ENCODE measurements at regions not wholly inside any gene's neighbourhood (a gene's known extent, or its start where the extent isn't known, plus 50 kb on each side); places are given as distances from the start of the nearest gene placed in this dataset.

DNA sequence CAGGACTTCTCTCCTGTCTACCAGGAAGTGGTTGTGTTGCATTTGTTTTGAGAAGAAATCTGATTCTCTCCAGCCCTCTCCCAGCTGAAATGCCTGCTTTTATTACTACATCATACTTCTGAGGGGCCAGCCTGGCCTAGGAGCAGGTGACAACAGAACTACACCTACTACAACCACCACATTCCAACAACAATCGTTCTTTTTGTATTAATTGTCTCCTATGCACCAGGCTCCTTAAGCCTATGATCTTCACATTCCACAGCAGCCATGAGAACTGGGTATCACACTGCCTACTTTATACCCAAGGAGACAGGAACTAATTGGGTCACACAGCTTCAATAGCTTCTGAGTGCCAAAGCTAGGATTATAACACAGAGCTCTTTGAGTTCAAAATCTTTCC lies 167.7 kb downstream of the TDRD15 start:
- Histone ChIP-seq H3K4me2 (ENCODE audit: low read depth, low read length, poor library complexity, severe bottlenecking) (no peak overlapping the region), H3K9me3 (ENCODE audit: low read length) (no peaks in the 10 kb centered on the region), H4K20me1 (ENCODE audit: insufficient read depth, low read depth, low read length) (no peaks in the 10 kb centered on the region), H3K27me3 (ENCODE audit: low read length) (no peaks in the 10 kb centered on the region), H2AFZ (ENCODE audit: low read length) (no peak overlapping the region), H3K9ac (ENCODE audit: low read length) (no peak overlapping the region), H3K36me3 (ENCODE audit: insufficient read depth, low read length) (no peaks in the 10 kb centered on the region), H3K79me2 (ENCODE audit: low read length) (no peaks in the 10 kb centered on the region), H3K4me3 (ENCODE audit: low read length) (no peak overlapping the region), H3K4me1 (ENCODE audit: low read length) (no peaks in the 10 kb centered on the region), H3K27ac (ENCODE audit: low read length) (no peak overlapping the region), H3K9me2 (replicated peaks; ENCODE audit: insufficient read depth, low read length) (no peaks in the 10 kb centered on the region)
- no peak for DNase-seq

DNA sequence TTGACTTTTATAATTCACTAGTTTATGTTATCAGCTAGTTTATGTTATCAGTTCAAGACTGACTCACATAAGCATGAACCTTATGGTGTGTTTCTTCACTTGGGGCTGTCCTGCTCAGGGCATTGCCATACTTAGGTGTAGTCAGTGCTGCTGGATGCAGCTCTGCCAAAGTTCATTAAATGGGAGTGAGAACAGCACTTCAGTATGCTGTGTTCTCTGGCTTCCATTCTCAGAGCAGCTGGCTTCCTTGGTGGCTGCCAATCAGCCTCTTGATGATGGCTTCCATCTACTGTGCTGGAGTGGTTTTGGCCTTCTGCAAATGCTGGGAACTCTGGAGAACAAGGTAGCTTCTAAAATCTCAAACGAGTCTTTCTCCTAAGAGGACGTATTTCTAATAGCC lies 170.7 kb downstream of the TDRD15 start:
- no peak overlapping the region for H3K9ac ChIP-seq (ENCODE audit: low read length)
- H3K4me2 ChIP-seq (ENCODE audit: low read depth, low read length, poor library complexity, severe bottlenecking): no peak overlapping the region
- H3K4me1 ChIP-seq (ENCODE audit: low read length): no peaks in the 10 kb centered on the region
- H3K79me2 ChIP-seq (ENCODE audit: low read length): no peaks in the 10 kb centered on the region
- H3K36me3 ChIP-seq (ENCODE audit: insufficient read depth, low read length): no peaks in the 10 kb centered on the region
- H2AFZ ChIP-seq (ENCODE audit: low read length): no peak overlapping the region
- H3K4me3 ChIP-seq (ENCODE audit: low read length): no peak overlapping the region
- no peaks in the 10 kb centered on the region for H4K20me1 ChIP-seq (ENCODE audit: insufficient read depth, low read depth, low read length)
- DNase-seq: no peak
- no peaks in the 10 kb centered on the region for H3K27me3 ChIP-seq (ENCODE audit: low read length)
- H3K9me3 ChIP-seq (ENCODE audit: low read length): no peaks in the 10 kb centered on the region
- no peak overlapping the region for H3K27ac ChIP-seq (ENCODE audit: low read length)
- H3K9me2 ChIP-seq (replicated peaks; ENCODE audit: insufficient read depth, low read length): no peaks in the 10 kb centered on the region

DNA sequence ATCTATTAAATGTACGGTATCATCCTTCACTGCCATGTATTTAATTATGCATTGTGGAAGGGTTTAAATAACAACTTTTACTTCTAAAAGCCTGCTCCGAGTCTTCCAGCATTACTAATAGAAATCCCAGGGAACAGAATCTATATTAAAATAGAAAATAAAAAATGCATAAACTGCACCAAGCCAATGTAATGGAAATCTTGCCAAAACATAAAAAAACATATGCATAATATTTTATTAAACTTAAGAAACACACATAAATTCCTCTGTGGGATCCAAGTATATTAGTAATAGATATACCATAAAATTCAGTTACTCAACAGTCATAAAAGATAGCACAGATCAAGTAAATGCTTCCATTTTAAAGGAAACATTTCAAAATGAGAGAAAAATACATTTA lies 175.6 kb downstream of the TDRD15 start:
- Histone ChIP-seq H2AFZ (ENCODE audit: low read length) (no peak overlapping the region), H3K9me2 (replicated peaks; ENCODE audit: insufficient read depth, low read length) (no peaks in the 10 kb centered on the region), H3K4me1 (ENCODE audit: low read length) (no peaks in the 10 kb centered on the region), H3K27me3 (ENCODE audit: low read length) (peaks cover 2% of the 10 kb centered on the region; the same call in 1 of the 2 replicates), H3K4me2 (ENCODE audit: low read depth, low read length, poor library complexity, severe bottlenecking) (no peak overlapping the region), H3K79me2 (ENCODE audit: low read length) (no peaks in the 10 kb centered on the region), H3K9ac (ENCODE audit: low read length) (no peak overlapping the region), H3K4me3 (ENCODE audit: low read length) (no peak overlapping the region), H3K36me3 (ENCODE audit: insufficient read depth, low read length) (no peaks in the 10 kb centered on the region), H4K20me1 (ENCODE audit: insufficient read depth, low read depth, low read length) (no peaks in the 10 kb centered on the region), H3K27ac (ENCODE audit: low read length) (no peak overlapping the region), H3K9me3 (ENCODE audit: low read length) (no peaks in the 10 kb centered on the region)
- no peak for DNase-seq

DNA sequence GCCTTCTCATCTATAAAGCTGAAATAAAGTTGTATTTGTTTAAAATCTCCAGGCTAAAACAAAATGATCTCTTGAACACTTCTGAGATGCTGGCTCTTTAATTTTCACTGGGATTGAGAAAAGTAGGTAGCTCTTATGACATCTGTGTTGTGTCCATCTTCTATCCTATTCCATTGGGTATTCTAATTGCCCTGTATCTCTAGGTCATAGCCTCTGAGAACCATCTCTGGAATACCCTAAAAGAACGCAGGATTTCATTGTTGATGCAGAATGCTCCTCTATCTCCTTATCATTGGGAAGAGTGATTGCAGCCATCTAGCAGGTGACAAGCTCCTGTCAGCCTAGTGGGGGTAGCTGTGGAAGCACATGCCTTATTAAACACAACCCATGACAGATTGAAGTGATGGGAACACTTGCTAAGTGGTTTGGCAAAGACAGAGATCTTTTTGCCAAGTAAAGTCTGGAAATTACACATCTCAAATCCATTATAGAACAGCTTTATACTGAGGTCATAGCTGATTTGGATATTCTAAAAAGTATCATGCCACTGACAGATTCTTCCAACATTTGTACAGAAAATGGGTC lies 178.2 kb downstream of the TDRD15 start:
- Histone ChIP-seq H3K27ac (ENCODE audit: low read length) (no peak overlapping the region), H3K4me2 (ENCODE audit: low read depth, low read length, poor library complexity, severe bottlenecking) (no peak overlapping the region), H3K79me2 (ENCODE audit: low read length) (no peaks in the 10 kb centered on the region), H3K27me3 (ENCODE audit: low read length) (peaks cover 2% of the 10 kb centered on the region; the same call in 1 of the 2 replicates), H3K4me1 (ENCODE audit: low read length) (no peaks in the 10 kb centered on the region), H4K20me1 (ENCODE audit: insufficient read depth, low read depth, low read length) (no peaks in the 10 kb centered on the region), H3K9ac (ENCODE audit: low read length) (no peak overlapping the region), H3K36me3 (ENCODE audit: insufficient read depth, low read length) (no peaks in the 10 kb centered on the region), H2AFZ (ENCODE audit: low read length) (no peak overlapping the region), H3K9me3 (ENCODE audit: low read length) (no peaks in the 10 kb centered on the region), H3K4me3 (ENCODE audit: low read length) (no peak overlapping the region), H3K9me2 (replicated peaks; ENCODE audit: insufficient read depth, low read length) (no peaks in the 10 kb centered on the region)
- DNase-seq: no peak

DNA sequence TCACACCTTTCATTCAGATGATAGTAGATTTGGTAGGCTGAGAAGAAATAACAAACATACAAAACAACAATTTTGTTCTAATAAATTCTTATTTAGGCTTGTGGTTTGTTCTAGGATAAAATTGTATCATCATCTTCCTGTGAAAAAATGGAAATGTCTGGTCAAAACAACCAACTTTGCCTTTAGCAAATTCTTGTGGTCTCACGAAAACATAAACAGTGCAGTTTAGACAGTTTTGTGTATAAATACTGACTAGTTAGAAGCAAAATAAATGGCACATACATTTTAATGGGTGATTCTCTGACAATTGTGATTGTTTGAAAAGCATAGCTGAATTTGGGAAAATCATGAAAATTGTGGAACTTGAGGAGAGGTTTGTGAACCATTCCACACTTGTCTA lies 180.1 kb downstream of the TDRD15 start:
- Histone ChIP-seq H2AFZ (ENCODE audit: low read length) (no peak overlapping the region), H3K9ac (ENCODE audit: low read length) (no peak overlapping the region), H3K36me3 (ENCODE audit: insufficient read depth, low read length) (no peaks in the 10 kb centered on the region), H3K9me3 (ENCODE audit: low read length) (no peaks in the 10 kb centered on the region), H3K4me3 (ENCODE audit: low read length) (no peak overlapping the region), H3K27ac (ENCODE audit: low read length) (no peak overlapping the region), H3K9me2 (replicated peaks; ENCODE audit: insufficient read depth, low read length) (no peaks in the 10 kb centered on the region), H3K27me3 (ENCODE audit: low read length) (peaks cover 2% of the 10 kb centered on the region; the same call in 1 of the 2 replicates), H3K4me1 (ENCODE audit: low read length) (no peaks in the 10 kb centered on the region), H4K20me1 (ENCODE audit: insufficient read depth, low read depth, low read length) (no peaks in the 10 kb centered on the region), H3K79me2 (ENCODE audit: low read length) (no peaks in the 10 kb centered on the region), H3K4me2 (ENCODE audit: low read depth, low read length, poor library complexity, severe bottlenecking) (no peak overlapping the region)
- DNase-seq: no peak

DNA sequence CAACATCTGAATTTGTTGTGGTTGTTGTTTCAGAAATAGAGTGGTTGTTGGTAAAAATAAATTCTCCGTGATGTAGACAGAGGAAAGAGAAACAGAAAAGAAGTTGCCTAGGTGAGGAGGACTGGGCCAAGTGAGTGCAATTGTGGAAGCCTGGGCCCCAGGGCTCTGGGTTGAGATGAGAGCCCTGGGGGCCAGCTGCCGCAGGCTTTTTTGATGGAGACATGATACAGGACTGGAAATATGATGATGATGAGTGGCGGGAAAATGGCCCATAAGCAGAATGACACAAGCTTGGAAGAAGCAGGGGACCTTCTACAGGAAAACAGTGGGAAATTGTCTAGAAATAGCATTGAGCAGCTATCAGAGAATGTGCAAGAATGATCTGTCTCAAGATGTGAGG lies 181.8 kb downstream of the TDRD15 start:
- no peak overlapping the region for H3K27ac ChIP-seq (ENCODE audit: low read length)
- no peak overlapping the region for H3K9ac ChIP-seq (ENCODE audit: low read length)
- no peak for DNase-seq
- peaks cover 2% of the 10 kb centered on the region; the same call in 1 of the 2 replicates for H3K27me3 ChIP-seq (ENCODE audit: low read length)
- H3K4me1 ChIP-seq (ENCODE audit: low read length): no peaks in the 10 kb centered on the region
- H3K4me3 ChIP-seq (ENCODE audit: low read length): no peak overlapping the region
- H3K9me3 ChIP-seq (ENCODE audit: low read length): no peaks in the 10 kb centered on the region
- H3K79me2 ChIP-seq (ENCODE audit: low read length): no peaks in the 10 kb centered on the region
- H2AFZ ChIP-seq (ENCODE audit: low read length): no peak overlapping the region
- no peaks in the 10 kb centered on the region for H4K20me1 ChIP-seq (ENCODE audit: insufficient read depth, low read depth, low read length)
- no peak overlapping the region for H3K4me2 ChIP-seq (ENCODE audit: low read depth, low read length, poor library complexity, severe bottlenecking)
- no peaks in the 10 kb centered on the region for H3K9me2 ChIP-seq (replicated peaks; ENCODE audit: insufficient read depth, low read length)
- no peaks in the 10 kb centered on the region for H3K36me3 ChIP-seq (ENCODE audit: insufficient read depth, low read length)

DNA sequence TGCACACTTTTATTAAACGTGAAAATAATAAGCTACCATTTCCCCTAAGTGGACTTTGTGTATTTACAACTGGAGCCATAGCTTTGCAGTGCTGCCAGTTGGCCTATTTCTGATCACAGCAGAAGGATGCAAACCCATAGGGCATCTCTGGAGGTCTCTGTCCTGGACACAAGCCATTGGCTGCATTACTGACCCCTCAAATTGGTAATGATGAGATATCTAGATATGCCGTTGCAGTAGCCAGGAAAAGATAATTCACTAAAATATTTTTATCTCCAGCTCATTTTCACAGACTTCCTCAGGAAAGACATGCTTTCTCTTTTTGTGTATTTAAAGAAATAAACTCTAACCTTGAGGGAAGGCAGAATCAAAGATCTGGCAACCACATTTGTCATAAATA lies 182.5 kb downstream of the TDRD15 start:
- no peaks in the 10 kb centered on the region for H3K4me1 ChIP-seq (ENCODE audit: low read length)
- H3K9ac ChIP-seq (ENCODE audit: low read length): no peak overlapping the region
- no peaks in the 10 kb centered on the region for H3K9me2 ChIP-seq (replicated peaks; ENCODE audit: insufficient read depth, low read length)
- H3K79me2 ChIP-seq (ENCODE audit: low read length): no peaks in the 10 kb centered on the region
- no peaks in the 10 kb centered on the region for H3K9me3 ChIP-seq (ENCODE audit: low read length)
- no peak overlapping the region for H3K27ac ChIP-seq (ENCODE audit: low read length)
- H3K4me3 ChIP-seq (ENCODE audit: low read length): no peak overlapping the region
- H3K4me2 ChIP-seq (ENCODE audit: low read depth, low read length, poor library complexity, severe bottlenecking): no peak overlapping the region
- no peak overlapping the region for H2AFZ ChIP-seq (ENCODE audit: low read length)
- DNase-seq: no peak
- H3K27me3 ChIP-seq (ENCODE audit: low read length): peaks cover 2% of the 10 kb centered on the region; the same call in 1 of the 2 replicates
- H3K36me3 ChIP-seq (ENCODE audit: insufficient read depth, low read length): no peaks in the 10 kb centered on the region
- H4K20me1 ChIP-seq (ENCODE audit: insufficient read depth, low read depth, low read length): no peaks in the 10 kb centered on the region

DNA sequence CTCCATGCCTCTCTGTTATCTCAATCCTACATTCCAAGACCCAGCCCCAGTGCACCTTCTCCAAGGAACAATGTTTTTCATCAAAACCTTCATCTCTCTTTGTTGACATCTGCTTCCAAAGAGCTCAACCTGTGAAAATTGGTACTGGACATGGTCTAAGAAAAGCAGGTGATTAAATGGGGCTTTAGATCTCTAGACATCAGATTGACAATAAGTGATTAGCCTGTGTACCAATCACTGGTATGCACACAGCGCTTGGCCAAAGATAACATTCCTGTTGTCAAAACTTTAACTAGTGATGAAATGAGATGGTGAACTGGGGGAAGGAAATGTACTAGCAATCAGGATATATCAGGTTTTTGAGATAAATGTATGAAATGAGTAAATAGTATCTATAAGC lies 183.3 kb downstream of the TDRD15 start:
- H3K4me3 ChIP-seq (ENCODE audit: low read length): no peak overlapping the region
- no peaks in the 10 kb centered on the region for H3K36me3 ChIP-seq (ENCODE audit: insufficient read depth, low read length)
- H3K4me2 ChIP-seq (ENCODE audit: low read depth, low read length, poor library complexity, severe bottlenecking): no peak overlapping the region
- peaks cover 2% of the 10 kb centered on the region; the same call in 1 of the 2 replicates for H3K27me3 ChIP-seq (ENCODE audit: low read length)
- no peaks in the 10 kb centered on the region for H3K4me1 ChIP-seq (ENCODE audit: low read length)
- H3K79me2 ChIP-seq (ENCODE audit: low read length): no peaks in the 10 kb centered on the region
- no peak for DNase-seq
- no peak overlapping the region for H3K9ac ChIP-seq (ENCODE audit: low read length)
- no peaks in the 10 kb centered on the region for H4K20me1 ChIP-seq (ENCODE audit: insufficient read depth, low read depth, low read length)
- no peaks in the 10 kb centered on the region for H3K9me3 ChIP-seq (ENCODE audit: low read length)
- no peak overlapping the region for H3K27ac ChIP-seq (ENCODE audit: low read length)
- no peak overlapping the region for H2AFZ ChIP-seq (ENCODE audit: low read length)
- no peaks in the 10 kb centered on the region for H3K9me2 ChIP-seq (replicated peaks; ENCODE audit: insufficient read depth, low read length)

DNA sequence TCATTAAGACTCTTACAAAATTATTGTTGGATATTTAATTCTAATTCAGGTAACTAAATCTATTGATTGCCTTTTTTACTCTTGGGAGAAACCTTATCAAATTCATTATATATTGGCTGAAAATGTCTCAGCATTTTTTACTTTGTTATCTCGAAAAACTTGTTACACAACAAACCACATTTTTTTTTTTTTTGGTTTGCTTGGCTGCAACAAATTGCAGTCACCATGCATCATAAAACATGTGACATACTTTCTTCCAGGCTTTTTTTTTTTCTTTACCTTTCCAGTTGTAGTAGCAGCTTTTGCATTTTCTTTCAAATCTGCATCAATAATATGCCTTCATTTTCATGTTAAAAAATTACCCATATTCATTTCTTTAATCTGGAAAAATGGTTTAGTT lies 186.7 kb downstream of the TDRD15 start:
- Histone ChIP-seq H3K4me2 (ENCODE audit: low read depth, low read length, poor library complexity, severe bottlenecking) (no peak overlapping the region), H3K4me3 (ENCODE audit: low read length) (no peak overlapping the region), H2AFZ (ENCODE audit: low read length) (no peak overlapping the region), H3K36me3 (ENCODE audit: insufficient read depth, low read length) (no peaks in the 10 kb centered on the region), H3K9me3 (ENCODE audit: low read length) (no peaks in the 10 kb centered on the region), H3K9ac (ENCODE audit: low read length) (no peak overlapping the region), H3K9me2 (replicated peaks; ENCODE audit: insufficient read depth, low read length) (no peaks in the 10 kb centered on the region), H3K79me2 (ENCODE audit: low read length) (no peaks in the 10 kb centered on the region), H3K27me3 (ENCODE audit: low read length) (no peaks in the 10 kb centered on the region), H4K20me1 (ENCODE audit: insufficient read depth, low read depth, low read length) (no peaks in the 10 kb centered on the region), H3K4me1 (ENCODE audit: low read length) (no peaks in the 10 kb centered on the region), H3K27ac (ENCODE audit: low read length) (no peak overlapping the region)
- no peak for DNase-seq

All from Karpas-422 (cell line).